Esophagus muscularis mucosa (tissue), 4 donors: ENCODE measurements at regions not wholly inside any gene's neighbourhood (a gene's known extent, or its start where the extent isn't known, plus 50 kb on each side); places are given as distances from the start of the nearest gene placed in this dataset.

ENCODE experiments used
- CTCF ChIP-seq, 3 experiments: fragments of 200-600 bp in 2 of 3; fragments of 450-650 bp in 1 of 3; sonication (generic) in 2 of 3; IDR thresholded peaks; one replicate each; pipeline ENCODE4 v1.5.1; 2017 to 2019; ENCODE audit warnings: antibody characterized with exemption in 3 of 3, mild to moderate bottlenecking in 2 of 3, moderate library complexity in 1 of 3
- EP300 ChIP-seq: sonication (generic); formaldehyde crosslinking; IDR thresholded peaks from one replicate; pipeline ENCODE4 v1.6.1; 2017; ENCODE audit warnings: antibody characterized with exemption
- POLR2A ChIP-seq: fragments of 450-650 bp; IDR thresholded peaks from one replicate; pipeline ENCODE4 v1.6.1; 2017; ENCODE audit warnings: antibody characterized with exemption, moderate library complexity, mild to moderate bottlenecking, low read depth

GRCh38 chr22:35202376-35202775, 54.9 kb upstream of the HMGXB4 start:
- TF ChIP-seq POLR2A = no peak
- TF ChIP-seq CTCF (IDR thresholded peaks at IDR 0.05) = no peak
- no peak for TF ChIP-seq EP300
